H7 (cell line): ENCODE measurements at regions not wholly inside any gene's neighbourhood (a gene's known extent, or its start where the extent isn't known, plus 50 kb on each side); places are given as distances from the start of the nearest gene placed in this dataset.

Experiments used
- DNase-seq: peaks from one replicate; pipeline ENCODE4 v3.0.0; 2012
- H3K27me3 ChIP-seq: 2 replicates; pipeline ENCODE4 v1.6.0; 2011; ENCODE audit warnings: mild to moderate bottlenecking, low read length; ENCODE audit not compliant: control insufficient read depth, insufficient read depth
- H3K36me3 ChIP-seq: replicated peaks from 2 replicates; pipeline ENCODE4 v1.5.1; 2011; ENCODE audit warnings: low read length; ENCODE audit not compliant: control insufficient read depth, insufficient read depth
- H3K4me3 ChIP-seq: 2 replicates; pipeline ENCODE4 v1.5.1; 2011; ENCODE audit warnings: low read depth, mild to moderate bottlenecking, control low read depth, low read length, moderate library complexity; ENCODE audit not compliant: insufficient read depth

DNA sequence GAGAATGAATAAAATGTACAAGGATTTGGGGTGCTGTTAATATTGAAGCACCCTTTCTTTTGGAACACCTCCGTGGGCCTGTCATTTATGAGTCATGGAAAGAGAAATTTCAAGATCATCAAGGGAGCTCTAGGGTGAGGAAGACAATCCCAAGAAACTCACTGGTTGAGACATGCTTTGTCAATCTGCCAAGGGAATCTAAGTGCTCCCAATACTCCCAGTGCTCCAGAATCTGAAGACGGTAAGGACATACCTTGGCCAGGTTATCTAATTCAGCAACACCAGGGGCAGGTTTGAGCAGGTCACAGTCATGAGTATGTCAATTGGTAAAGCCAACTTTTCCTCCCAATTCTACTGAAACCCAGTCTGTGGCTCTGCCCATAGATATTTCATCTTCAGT lies 556.4 kb upstream of the CPEB2 start:
- DNase-seq: no peak
- no peaks in the 10 kb centered on the region for H3K36me3 ChIP-seq
- H3K27me3 ChIP-seq: no peaks in the 10 kb centered on the region
- H3K4me3 ChIP-seq: no peak overlapping the region

- no peaks in the 10 kb centered on the region for H3K27me3 ChIP-seq
- H3K4me3 ChIP-seq: no peak overlapping the region
- no peaks in the 10 kb centered on the region for H3K36me3 ChIP-seq
- DNase-seq: no peak
Measured at GRCh38 chr4:14446311-14446710, 556.0 kb upstream of the CPEB2 start.

DNA sequence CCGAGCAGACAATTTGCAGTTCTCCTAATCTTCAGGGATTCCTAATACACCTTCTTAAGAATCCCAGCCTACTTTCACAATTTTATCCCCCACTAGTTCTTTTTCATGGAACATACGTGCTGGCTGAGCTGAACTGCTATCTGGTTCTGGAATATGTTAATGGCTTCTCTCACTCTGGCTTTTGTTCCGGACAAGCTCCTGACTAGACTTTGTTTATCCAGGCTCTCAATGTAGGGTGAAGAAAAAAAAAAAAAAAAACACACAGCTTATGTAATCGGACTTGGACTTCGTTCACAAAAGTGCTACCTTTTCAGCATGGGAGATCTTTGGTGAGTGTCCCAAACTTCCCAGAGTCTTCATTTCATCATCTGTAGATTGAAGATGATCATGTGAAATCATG lies 555.4 kb upstream of the CPEB2 start:
- no peaks in the 10 kb centered on the region for H3K27me3 ChIP-seq

GRCh38 chr4:14449308-14449707 lies 553.0 kb upstream of the CPEB2 start:
- no peak for DNase-seq
- Histone ChIP-seq H3K4me3 (no peak overlapping the region), H3K36me3 (no peaks in the 10 kb centered on the region), H3K27me3 (no peaks in the 10 kb centered on the region)

More for the DNA sequence above, 555.4 kb upstream of the CPEB2 start:
- Histone ChIP-seq H3K4me3 (no peak overlapping the region), H3K36me3 (no peaks in the 10 kb centered on the region)
- no peak for DNase-seq

GRCh38 chr4:14452001-14452400 lies 550.3 kb upstream of the CPEB2 start:
- H3K27me3 ChIP-seq: no peaks in the 10 kb centered on the region
- DNase-seq: no peak
- H3K36me3 ChIP-seq: no peaks in the 10 kb centered on the region
- no peak overlapping the region for H3K4me3 ChIP-seq

DNA sequence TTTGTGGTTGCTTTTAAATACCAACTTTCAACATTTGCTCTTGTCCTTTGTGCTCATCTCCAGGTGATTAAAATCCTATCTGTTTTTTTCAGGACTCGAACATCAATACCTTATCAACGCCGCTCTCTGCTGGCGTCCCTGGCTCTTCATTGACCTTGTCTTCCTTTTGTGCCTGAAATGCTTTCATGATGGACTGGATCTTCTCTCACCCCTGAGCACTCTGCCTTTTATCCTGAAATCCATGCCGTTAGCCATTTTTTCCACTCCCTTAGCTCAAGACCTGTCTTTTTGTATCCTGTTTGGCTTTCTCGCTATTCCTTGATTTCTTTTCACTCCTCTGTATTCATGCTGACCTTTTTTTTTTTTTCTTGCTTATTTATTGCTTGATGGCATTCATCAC lies 549.5 kb upstream of the CPEB2 start:
- Histone ChIP-seq H3K4me3 (no peak overlapping the region), H3K36me3 (no peaks in the 10 kb centered on the region), H3K27me3 (no peaks in the 10 kb centered on the region)
- no peak for DNase-seq

DNA sequence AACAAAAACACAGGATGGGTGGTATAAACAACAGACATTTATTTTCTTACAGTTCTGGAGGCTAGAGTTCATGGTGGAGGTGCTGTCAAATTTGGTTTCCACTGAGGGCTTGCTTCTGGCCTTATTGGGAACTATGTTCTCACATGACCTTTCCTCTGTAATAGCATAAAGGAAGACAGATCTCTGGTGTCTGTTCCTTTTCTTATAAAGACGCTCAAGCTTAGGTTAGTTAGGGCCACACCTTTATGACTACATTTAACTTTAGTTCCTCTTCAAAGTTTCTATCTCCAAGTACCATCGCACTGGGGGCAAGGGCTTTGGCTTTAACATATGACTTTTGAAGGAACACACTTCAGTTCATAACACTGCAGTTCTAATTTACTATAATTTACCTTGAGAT lies 543.8 kb upstream of the CPEB2 start:
- Histone ChIP-seq H3K4me3 (no peak overlapping the region), H3K27me3 (no peaks in the 10 kb centered on the region), H3K36me3 (no peaks in the 10 kb centered on the region)
- DNase-seq: no peak

DNA sequence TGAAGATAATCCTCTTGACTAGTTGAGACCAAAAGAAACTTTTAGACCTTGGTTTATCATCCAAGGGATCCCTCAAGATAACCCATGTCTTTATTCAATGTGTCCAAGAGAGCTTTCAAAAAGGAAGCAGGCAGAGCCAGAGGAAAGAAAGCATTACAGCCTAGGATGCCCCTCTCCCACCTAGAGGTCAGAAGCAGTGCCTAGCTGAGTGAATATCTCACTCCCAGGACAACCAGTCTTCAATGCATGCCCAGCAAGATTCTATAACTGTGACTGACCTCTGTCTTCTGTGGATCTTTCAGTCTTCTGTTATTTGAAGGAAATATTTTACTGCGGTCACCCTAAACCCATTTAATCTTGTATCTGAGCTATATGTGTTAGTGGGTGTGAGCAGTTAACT lies 537.2 kb upstream of the CPEB2 start:
- Histone ChIP-seq H3K36me3 (no peaks in the 10 kb centered on the region), H3K4me3 (no peak overlapping the region), H3K27me3 (no peaks in the 10 kb centered on the region)
- DNase-seq: no peak

DNA sequence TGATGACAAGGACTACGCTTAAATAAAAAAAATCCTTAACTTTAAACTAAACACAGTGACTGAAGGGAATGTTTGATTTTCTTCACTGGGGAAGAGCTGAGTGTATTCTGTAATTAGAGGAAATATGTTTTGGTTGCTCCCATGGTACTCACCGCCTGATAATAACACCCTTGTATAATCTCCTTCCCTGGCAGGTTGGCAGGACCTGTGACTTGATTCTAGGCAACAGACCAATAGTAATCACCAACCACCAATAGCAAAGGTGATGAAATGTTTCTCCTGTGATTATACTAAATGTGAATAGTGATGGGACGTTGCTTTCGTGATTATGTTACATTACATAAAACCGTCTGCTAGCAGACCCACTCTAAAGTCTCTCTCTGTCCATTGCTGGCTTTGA lies 536.8 kb upstream of the CPEB2 start:
- Histone ChIP-seq H3K4me3 (no peak overlapping the region), H3K27me3 (no peaks in the 10 kb centered on the region), H3K36me3 (no peaks in the 10 kb centered on the region)
- DNase-seq: no peak

DNA sequence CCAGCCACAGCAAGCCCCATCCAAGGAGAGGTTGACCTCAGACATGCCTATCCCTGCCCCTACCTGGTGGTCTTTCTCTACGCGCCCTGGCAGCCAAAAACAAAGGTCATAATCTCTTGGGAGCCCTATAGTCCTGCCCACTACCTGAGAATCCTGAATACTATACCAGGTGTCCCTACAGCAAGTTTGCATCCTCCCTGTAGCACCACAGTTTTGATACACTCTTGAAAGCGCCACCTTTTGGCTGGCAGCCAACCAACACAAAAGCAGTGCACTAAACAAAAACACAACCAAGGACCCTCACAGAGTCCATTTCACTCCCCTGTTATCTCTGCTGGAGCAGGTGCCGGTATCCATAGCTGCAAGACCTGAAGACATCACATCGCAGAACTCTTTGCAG lies 523.8 kb upstream of the CPEB2 start:
- no peaks in the 10 kb centered on the region for H3K36me3 ChIP-seq
- no peaks in the 10 kb centered on the region for H3K27me3 ChIP-seq
- no peak overlapping the region for H3K4me3 ChIP-seq
- DNase-seq: peak; percentile 0

DNA sequence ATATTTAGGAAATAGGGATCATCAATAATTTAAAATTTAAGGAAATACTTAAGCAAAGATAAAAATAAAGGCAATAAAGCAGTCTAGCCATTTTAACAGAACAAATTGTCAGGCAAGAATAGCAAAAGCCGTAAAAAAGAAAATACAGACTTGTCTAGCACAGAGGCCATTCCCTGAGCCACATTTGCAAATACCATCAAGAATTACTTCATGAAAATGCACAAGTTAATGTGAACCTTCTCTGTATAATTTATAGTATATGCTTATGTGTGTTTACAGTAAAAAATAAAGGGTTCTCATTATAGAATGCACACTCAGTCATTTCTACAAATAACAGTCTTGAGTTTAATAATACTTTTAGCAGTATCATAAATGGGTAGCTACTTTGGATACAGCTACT lies 505.9 kb upstream of the CPEB2 start:
- H3K27me3 ChIP-seq: no peaks in the 10 kb centered on the region
- DNase-seq: no peak
- H3K4me3 ChIP-seq: no peak overlapping the region
- no peaks in the 10 kb centered on the region for H3K36me3 ChIP-seq

DNA sequence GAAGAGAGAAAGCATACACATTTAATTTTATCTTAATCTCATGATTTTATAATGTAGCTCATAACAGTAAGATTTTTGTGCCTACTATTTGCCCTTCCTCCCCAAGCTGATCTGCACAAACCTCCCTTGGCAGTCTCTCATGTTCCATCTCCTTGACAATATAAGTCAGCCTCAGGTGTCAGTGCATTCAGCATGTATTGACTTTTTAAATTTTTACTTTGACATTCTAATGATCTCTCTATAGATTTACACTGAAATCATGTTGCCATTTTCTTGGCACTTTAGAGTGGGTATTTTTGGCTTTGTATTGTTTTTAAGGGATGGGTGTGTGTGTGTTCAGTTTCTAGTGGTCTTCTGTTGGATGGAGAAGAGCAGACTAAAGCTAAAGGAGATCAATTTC lies 505.3 kb upstream of the CPEB2 start:
- DNase-seq: no peak
- Histone ChIP-seq H3K27me3 (no peaks in the 10 kb centered on the region), H3K36me3 (no peaks in the 10 kb centered on the region), H3K4me3 (no peak overlapping the region)

GRCh38 chr4:14504162-14504561 lies 498.1 kb upstream of the CPEB2 start:
- Histone ChIP-seq H3K27me3 (no peaks in the 10 kb centered on the region), H3K36me3 (no peaks in the 10 kb centered on the region), H3K4me3 (no peak overlapping the region)
- no peak for DNase-seq

GRCh38 chr4:14513471-14513870 lies 488.8 kb upstream of the CPEB2 start:
- no peaks in the 10 kb centered on the region for H3K27me3 ChIP-seq
- H3K36me3 ChIP-seq: no peaks in the 10 kb centered on the region
- DNase-seq: no peak
- H3K4me3 ChIP-seq: no peak overlapping the region

DNA sequence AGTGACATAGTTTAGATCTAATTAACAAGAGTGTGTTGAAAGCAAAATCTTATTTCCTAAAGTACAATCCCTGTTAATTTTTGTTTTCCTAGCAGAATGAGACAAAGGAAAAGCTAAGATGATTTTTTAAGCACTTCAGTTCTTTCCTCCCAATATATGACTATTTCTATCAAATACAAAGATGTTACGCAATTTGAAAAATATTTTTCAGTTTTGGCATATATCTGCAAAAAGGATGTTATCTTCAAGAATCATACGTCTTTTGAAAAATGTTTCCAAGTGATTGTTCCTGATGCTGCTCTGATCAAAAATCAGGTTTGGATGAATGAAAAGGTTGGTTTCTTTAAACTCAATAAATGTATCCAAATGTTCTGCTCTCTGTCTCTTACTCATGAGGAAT lies 486.7 kb upstream of the CPEB2 start:
- no peak overlapping the region for H3K4me3 ChIP-seq
- DNase-seq: no peak
- H3K36me3 ChIP-seq: no peaks in the 10 kb centered on the region
- no peaks in the 10 kb centered on the region for H3K27me3 ChIP-seq

GRCh38 chr4:14518136-14518535 lies 484.1 kb upstream of the CPEB2 start:
- Histone ChIP-seq H3K36me3 (no peaks in the 10 kb centered on the region), H3K4me3 (no peak overlapping the region), H3K27me3 (no peaks in the 10 kb centered on the region)
- no peak for DNase-seq
